Mucosa of descending colon (tissue), 3 donors: ENCODE measurements at regions not wholly inside any gene's neighbourhood (a gene's known extent, or its start where the extent isn't known, plus 50 kb on each side); places are given as distances from the start of the nearest gene placed in this dataset.

Experiments
- ATAC-seq: fragments of 200-7000 bp; cut with Tn5 transposase; one replicate; pipeline ENCODE4 v1.9.1; 2020; ENCODE audit warnings: mild to moderate bottlenecking, moderate library complexity
- DNase-seq, 3 donors: peaks; one replicate each; pipeline ENCODE4 v3.0.0-alpha.2; 2020
- H3K36me3 ChIP-seq: fragments of 200-600 bp; one replicate; pipeline ENCODE4 v1.8.0; 2021; ENCODE audit warnings: low read depth, mild to moderate bottlenecking
- H3K4me1 ChIP-seq: fragments of 200-600 bp; one replicate; pipeline ENCODE4 v1.8.0; 2021; ENCODE audit warnings: low read depth, mild to moderate bottlenecking
- H3K4me3 ChIP-seq: fragments of 200-600 bp; one replicate; pipeline ENCODE4 v1.8.0; 2021; ENCODE audit warnings: mild to moderate bottlenecking
- H3K9me3 ChIP-seq: fragments of 200-600 bp; one replicate; pipeline ENCODE4 v1.8.0; 2021; ENCODE audit warnings: mild to moderate bottlenecking
- intact Hi-C, 2 donors: fragments of 100-400 bp; cut with DNase I in 1 of 2; cut with micrococcal nuclease in 1 of 2; formaldehyde crosslinking; loops; one replicate each; pipeline versions ENCODE4 v1.11.0 to v1.11.1; 2022; cut with DNase I, micrococcal nuclease
- TF ChIP-seq, protein P1 (sequence below): fragments of 200-600 bp; IDR thresholded peaks from one replicate; pipeline ENCODE4 v1.8.0; 2022; ENCODE audit warnings: antibody characterized with exemption, mild to moderate bottlenecking
- donor health status: DM: no; HTN: no; CAD: no; lungs with moderate emphysema.
- donor health status: DM: no; HTN: no; CAD: no.
- donor health status: DM: no; HTN: yes; CAD: no.

DNA sequence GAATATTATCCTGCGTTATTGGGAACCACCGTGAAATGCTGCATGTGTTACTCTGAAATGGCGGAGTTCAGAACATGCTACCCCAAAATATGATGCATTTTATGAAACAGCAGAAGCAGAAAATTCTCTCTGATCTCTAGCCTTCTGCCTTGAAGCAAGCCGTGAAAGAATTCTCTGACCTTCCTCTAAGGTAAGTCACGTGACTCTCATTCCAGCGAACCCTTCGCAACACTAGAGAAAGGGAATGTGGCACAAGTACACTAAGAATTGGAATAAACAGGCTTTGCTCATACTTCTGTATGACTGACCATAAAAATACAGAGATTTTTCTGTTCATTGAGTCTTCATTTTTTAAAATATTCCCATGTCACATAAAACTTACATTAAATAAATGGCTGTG, 805.6 kb upstream of the LRRC4C start:
- H3K36me3 ChIP-seq, result no peaks in the 10 kb centered on the region
- intact Hi-C loops, result no loop called here
- H3K4me3 ChIP-seq, result no peak overlapping the region
- H3K9me3 ChIP-seq, result peaks cover 5% of the 10 kb centered on the region
- no peak for DNase-seq
- no peaks in the 10 kb centered on the region for H3K4me1 ChIP-seq
- TF ChIP-seq, protein P1, sequence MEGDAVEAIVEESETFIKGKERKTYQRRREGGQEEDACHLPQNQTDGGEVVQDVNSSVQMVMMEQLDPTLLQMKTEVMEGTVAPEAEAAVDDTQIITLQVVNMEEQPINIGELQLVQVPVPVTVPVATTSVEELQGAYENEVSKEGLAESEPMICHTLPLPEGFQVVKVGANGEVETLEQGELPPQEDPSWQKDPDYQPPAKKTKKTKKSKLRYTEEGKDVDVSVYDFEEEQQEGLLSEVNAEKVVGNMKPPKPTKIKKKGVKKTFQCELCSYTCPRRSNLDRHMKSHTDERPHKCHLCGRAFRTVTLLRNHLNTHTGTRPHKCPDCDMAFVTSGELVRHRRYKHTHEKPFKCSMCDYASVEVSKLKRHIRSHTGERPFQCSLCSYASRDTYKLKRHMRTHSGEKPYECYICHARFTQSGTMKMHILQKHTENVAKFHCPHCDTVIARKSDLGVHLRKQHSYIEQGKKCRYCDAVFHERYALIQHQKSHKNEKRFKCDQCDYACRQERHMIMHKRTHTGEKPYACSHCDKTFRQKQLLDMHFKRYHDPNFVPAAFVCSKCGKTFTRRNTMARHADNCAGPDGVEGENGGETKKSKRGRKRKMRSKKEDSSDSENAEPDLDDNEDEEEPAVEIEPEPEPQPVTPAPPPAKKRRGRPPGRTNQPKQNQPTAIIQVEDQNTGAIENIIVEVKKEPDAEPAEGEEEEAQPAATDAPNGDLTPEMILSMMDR, result no peak
- ATAC-seq, result no peak

DNA sequence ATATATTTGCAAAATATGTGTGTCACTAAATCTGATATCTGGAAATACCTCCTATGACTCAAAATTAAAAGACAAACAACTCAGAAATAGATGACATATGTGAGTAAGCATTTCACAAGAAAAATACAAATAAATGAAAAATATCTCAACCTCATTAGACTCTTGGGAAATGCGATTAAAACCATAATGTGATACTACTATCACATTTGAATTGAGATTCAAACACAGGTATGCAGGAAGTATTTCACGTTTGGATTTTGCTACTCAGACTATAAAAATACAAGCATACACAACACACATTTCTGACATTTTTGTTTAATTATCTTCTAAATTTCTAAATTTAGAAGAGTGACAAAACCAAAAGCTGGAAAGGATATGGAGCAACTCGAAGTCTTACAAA, 811.9 kb upstream of the LRRC4C start:
- intact Hi-C loops, result no loop called here

DNA sequence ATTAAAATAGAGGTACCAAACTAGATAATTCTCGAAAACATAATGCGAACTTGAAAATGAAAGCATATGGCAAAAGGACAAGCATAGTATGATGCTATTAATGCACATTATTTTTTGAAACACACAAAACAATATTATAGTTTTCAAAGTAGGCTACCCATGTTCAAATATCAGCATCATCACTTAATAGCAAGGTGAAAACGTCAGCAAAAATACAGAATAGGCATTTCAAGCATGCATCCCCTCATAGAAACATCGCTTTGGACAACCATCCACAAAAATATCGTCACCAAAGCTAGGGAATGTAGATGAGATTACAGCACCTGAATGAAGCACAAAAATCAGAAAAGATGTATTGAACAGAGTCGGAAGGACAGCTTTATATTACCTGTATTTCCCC, 814.5 kb upstream of the LRRC4C start:
- Histone ChIP-seq H3K36me3 (no peaks in the 10 kb centered on the region), H3K4me1 (no peaks in the 10 kb centered on the region), H3K9me3 (peaks cover 40% of the 10 kb centered on the region), H3K4me3 (no peak overlapping the region)
- DNase-seq, result no peak
- intact Hi-C loops, result no loop called here
- ATAC-seq, result no peak
- TF ChIP-seq, protein P1, result no peak

More for the DNA sequence above, 811.9 kb upstream of the LRRC4C start:
- H3K9me3 ChIP-seq, result peaks cover 27% of the 10 kb centered on the region
- no peaks in the 10 kb centered on the region for H3K4me1 ChIP-seq
- ATAC-seq, result no peak
- no peaks in the 10 kb centered on the region for H3K36me3 ChIP-seq
- no peak overlapping the region for H3K4me3 ChIP-seq
- DNase-seq, result no peak
- TF ChIP-seq, protein P1, result no peak

DNA sequence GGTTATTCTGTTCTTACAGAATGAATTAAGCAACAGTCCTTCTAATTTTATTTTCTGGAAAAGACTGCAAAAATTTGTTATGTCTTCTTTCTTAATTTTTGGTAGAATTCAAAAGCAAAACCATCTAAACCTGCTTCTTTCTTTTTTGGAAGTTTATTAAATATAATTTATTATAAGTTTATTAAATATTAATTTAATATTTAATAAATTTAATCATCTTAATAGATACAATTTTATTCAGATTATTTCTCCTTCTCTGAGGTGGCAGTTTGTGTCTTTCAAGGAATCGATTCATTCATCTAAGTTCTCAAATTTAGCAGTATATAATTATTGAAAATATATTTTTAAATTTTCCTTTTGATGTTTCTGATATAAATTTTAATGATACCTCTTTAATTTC, 837.5 kb upstream of the LRRC4C start:
- Histone ChIP-seq H3K9me3 (peaks cover 9% of the 10 kb centered on the region), H3K4me3 (no peak overlapping the region), H3K4me1 (no peaks in the 10 kb centered on the region), H3K36me3 (no peaks in the 10 kb centered on the region)
- DNase-seq (no peak), ATAC-seq (no peak)
- TF ChIP-seq, protein P1, result no peak
- intact Hi-C loops, result no loop called here

DNA sequence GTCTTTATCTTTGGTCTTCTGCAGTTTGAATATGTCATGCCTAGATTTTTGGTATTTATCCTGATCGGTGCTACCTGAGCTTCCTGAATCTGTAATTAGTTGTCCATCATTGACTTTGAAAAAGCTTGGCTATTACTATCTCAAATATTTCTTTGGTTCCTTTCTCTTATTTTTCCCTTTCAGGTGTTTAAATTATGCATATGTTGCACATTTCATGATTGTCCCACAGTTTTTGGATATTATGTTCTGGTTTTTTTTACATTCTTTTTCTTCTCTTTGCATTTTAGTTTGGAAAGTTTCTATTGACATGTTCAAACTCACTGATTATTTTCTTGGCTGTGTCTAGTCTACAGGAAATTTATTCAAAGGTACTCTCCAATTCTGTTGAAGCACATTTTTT, 840.3 kb upstream of the LRRC4C start:
- no peak for DNase-seq
- intact Hi-C loops, result no loop called here
- TF ChIP-seq, protein P1, result no peak
- no peaks in the 10 kb centered on the region for H3K4me1 ChIP-seq
- H3K36me3 ChIP-seq, result no peaks in the 10 kb centered on the region
- H3K4me3 ChIP-seq, result no peak overlapping the region
- peaks cover 9% of the 10 kb centered on the region for H3K9me3 ChIP-seq
- no peak for ATAC-seq

DNA sequence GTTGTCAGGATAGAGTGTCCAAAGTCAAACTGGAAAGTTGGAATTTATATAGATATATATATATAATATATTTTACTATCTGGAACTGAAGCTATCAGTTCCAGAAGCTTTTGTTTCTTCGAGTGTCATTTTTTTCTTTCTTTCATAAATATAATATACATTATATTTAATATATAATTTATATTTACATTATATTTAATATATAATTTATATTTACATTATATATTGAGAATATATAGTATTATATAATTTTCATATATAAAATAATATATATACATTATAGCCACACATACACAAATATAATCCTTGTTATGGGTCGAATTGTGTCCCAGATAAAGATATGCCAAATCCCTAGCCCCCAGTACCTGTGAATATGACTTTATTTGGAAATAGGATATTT, 842.3 kb upstream of the LRRC4C start:
- ATAC-seq, result no peak
- no peaks in the 10 kb centered on the region for H3K4me1 ChIP-seq
- intact Hi-C loops, result no loop called here
- no peaks in the 10 kb centered on the region for H3K9me3 ChIP-seq
- TF ChIP-seq, protein P1, result no peak
- DNase-seq, result no peak
- H3K36me3 ChIP-seq, result no peaks in the 10 kb centered on the region
- no peak overlapping the region for H3K4me3 ChIP-seq
